HG02973 (cell line): ENCODE measurements at regions not wholly inside any gene's neighbourhood (a gene's known extent, or its start where the extent isn't known, plus 50 kb on each side); places are given as distances from the start of the nearest gene placed in this dataset.

ENCODE experiments used
- ATAC-seq: cut with Tn5 transposase; IDR thresholded peaks from one replicate; pipeline ENCODE4 v1.9.1; 2021; ENCODE audit warnings: moderate library complexity; ENCODE audit not compliant: unreplicated experiment

GRCh38 chr2:15701341-15701907, 109.8 kb downstream of the DDX1 start:
- no peak for ATAC-seq

GRCh38 chr2:15701991-15702390, 110.3 kb downstream of the DDX1 start:
- ATAC-seq: no peak

- ATAC-seq: no peak
These were observed 110.8 kb downstream of the DDX1 start for GRCh38 chr2:15702452-15702851.

GRCh38 chr2:15703365-15703869, 111.7 kb downstream of the DDX1 start:
- ATAC-seq: no peak

GRCh38 chr2:15704086-15704787, 112.6 kb downstream of the DDX1 start:
- ATAC-seq: no peak

GRCh38 chr2:15704788-15705115, 113.1 kb downstream of the DDX1 start:
- no peak for ATAC-seq

GRCh38 chr2:15705310-15705709, 113.6 kb downstream of the DDX1 start:
- no peak for ATAC-seq

GRCh38 chr2:15705839-15706386, 114.2 kb downstream of the DDX1 start:
- ATAC-seq: no peak

GRCh38 chr2:15706424-15706823, 114.8 kb downstream of the DDX1 start:
- no peak for ATAC-seq

- ATAC-seq: no peak
These were observed 115.4 kb downstream of the DDX1 start for GRCh38 chr2:15706986-15707632.

- no peak for ATAC-seq
These were observed 116.5 kb downstream of the DDX1 start for GRCh38 chr2:15708161-15708560.

GRCh38 chr2:15708865-15709820, 117.5 kb downstream of the DDX1 start:
- no peak for ATAC-seq

- no peak for ATAC-seq
These were observed 119.6 kb downstream of the DDX1 start for GRCh38 chr2:15711126-15711860.

- ATAC-seq: no peak
These were observed 121.1 kb downstream of the DDX1 start for GRCh38 chr2:15712551-15713342.

GRCh38 chr2:15713475-15713874, 121.8 kb downstream of the DDX1 start:
- ATAC-seq: no peak

GRCh38 chr2:15714002-15714401, 122.3 kb downstream of the DDX1 start:
- no peak for ATAC-seq

GRCh38 chr2:15714609-15715008, 122.9 kb downstream of the DDX1 start:
- no peak for ATAC-seq

GRCh38 chr2:15715596-15715995, 123.9 kb downstream of the DDX1 start:
- no peak for ATAC-seq
